ENCODE measurements at regions not wholly inside any gene's neighbourhood (a gene's known extent, or its start where the extent isn't known, plus 50 kb on each side); places are given as distances from the start of the nearest gene placed in this dataset.

DNA sequence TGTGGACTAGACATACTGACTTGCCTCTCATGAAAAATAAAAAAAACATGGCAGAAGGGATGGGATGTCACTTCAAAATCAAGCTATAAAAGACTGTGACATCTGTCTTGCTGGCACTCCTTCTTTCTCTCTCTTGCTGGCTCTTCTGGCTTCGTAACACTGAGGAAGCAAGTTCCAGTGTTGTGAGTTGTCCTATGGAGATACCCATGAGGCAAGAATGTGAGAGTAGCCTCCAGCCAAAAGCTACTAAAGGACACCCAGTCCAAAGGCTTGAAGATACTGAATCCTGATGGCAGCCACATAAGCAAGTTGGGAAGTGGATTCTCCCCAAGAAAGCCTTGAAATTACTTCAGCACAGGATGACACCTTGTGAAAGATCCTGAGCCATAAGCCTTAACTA is 376.1 kb upstream of the TMEFF2 start:
- no peak overlapping the region for H3K4me3 Mint-ChIP-seq
- POLR2A ChIA-PET, result no interaction called here
- ATAC-seq (no peak), DNase-seq (ENCODE audit: low spot score) (no peak)
- H3K9me3 Mint-ChIP-seq, result peaks cover 4% of the 10 kb centered on the region; the same call in 1 of the 2 replicates
- no peak for TF ChIP-seq TEAD1 (CRISPR knock-in tag; IDR thresholded peaks at IDR 0.05)
- TF ChIP-seq CREB1 (CRISPR knock-in tag; IDR thresholded peaks at IDR 0.05), result no peak
- TF ChIP-seq ZNF317 (CRISPR knock-in tag; IDR thresholded peaks at IDR 0.05; ENCODE audit: borderline replicate concordance, low read depth), result no peak
- no peak for TF ChIP-seq ATF3 (CRISPR knock-in tag; conservative IDR thresholded peaks at IDR 0.05)
- no peak for TF ChIP-seq TEAD4 (CRISPR knock-in tag; IDR thresholded peaks at IDR 0.05)
- no peak overlapping the region for H3K27ac Mint-ChIP-seq
- CTCF ChIA-PET, result no interaction called here
- H3K4me1 Mint-ChIP-seq, result no peaks in the 10 kb centered on the region
- no peaks in the 10 kb centered on the region for H3K27me3 Mint-ChIP-seq (ENCODE audit: low read depth)
- H3K36me3 Mint-ChIP-seq, result no peaks in the 10 kb centered on the region

DNA sequence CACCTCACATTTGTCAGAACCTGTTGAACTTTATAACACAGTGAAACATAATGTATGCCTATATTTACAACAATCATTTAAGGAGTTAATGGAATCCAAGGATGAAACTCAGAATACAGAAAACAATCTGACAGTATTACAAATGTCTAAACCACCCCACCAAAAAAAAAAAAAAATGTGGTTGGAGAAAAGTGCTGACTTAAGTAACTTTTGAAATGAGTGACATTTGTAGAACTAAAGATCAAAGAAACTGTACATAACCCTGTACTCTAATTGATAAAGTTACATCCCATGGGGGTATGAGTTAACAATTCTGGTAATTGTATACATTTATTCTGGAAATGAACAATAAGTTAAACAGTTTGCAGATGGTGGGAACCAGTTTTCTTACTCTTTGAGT is 372.1 kb upstream of the TMEFF2 start:
- TF ChIP-seq ZNF317 (CRISPR knock-in tag; IDR thresholded peaks at IDR 0.05; ENCODE audit: borderline replicate concordance, low read depth), result no peak
- no peak for TF ChIP-seq NR2C2 (CRISPR knock-in tag; IDR thresholded peaks at IDR 0.05)
- DNase-seq (ENCODE audit: low spot score) (no peak), ATAC-seq (no peak)
- Mint-ChIP-seq H3K27ac (no peak overlapping the region), H3K9me3 (peaks cover 6% of the 10 kb centered on the region; the same call in 1 of the 2 replicates), H3K4me1 (no peaks in the 10 kb centered on the region), H3K4me3 (no peak overlapping the region), H3K36me3 (no peaks in the 10 kb centered on the region), H3K27me3 (ENCODE audit: low read depth) (no peaks in the 10 kb centered on the region)
- POLR2A ChIA-PET, result no interaction called here
- CTCF ChIA-PET, result no interaction called here

DNA sequence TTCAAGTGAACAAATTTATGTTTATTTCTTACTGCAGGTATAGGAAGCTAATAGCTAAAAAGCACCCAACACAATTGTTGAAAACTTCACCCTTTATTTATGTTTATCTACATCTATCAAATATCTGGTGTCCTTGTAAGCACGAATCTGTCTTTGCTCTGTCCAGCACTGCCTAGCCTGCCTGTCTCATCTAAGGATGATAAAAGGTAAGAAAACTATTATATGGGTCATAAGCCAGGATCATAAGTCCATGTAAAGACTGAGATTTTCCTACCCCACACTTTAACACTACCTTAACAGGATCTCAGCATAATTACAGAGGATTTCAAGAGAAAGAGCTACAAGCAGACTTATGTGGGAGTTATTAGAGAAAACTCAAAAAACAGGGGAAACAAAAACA is 365.6 kb upstream of the TMEFF2 start:
- peaks cover 6% of the 10 kb centered on the region; the same call in 1 of the 2 replicates for H3K9me3 Mint-ChIP-seq
- TF ChIP-seq, protein P1, sequence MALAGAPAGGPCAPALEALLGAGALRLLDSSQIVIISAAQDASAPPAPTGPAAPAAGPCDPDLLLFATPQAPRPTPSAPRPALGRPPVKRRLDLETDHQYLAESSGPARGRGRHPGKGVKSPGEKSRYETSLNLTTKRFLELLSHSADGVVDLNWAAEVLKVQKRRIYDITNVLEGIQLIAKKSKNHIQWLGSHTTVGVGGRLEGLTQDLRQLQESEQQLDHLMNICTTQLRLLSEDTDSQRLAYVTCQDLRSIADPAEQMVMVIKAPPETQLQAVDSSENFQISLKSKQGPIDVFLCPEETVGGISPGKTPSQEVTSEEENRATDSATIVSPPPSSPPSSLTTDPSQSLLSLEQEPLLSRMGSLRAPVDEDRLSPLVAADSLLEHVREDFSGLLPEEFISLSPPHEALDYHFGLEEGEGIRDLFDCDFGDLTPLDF (CRISPR knock-in tag; IDR thresholded peaks at IDR 0.05), result no peak
- TF ChIP-seq, protein P2, sequence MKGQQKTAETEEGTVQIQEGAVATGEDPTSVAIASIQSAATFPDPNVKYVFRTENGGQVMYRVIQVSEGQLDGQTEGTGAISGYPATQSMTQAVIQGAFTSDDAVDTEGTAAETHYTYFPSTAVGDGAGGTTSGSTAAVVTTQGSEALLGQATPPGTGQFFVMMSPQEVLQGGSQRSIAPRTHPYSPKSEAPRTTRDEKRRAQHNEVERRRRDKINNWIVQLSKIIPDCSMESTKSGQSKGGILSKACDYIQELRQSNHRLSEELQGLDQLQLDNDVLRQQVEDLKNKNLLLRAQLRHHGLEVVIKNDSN (CRISPR knock-in tag; IDR thresholded peaks at IDR 0.05), result no peak
- TF ChIP-seq OVOL2 (CRISPR knock-in tag; IDR thresholded peaks at IDR 0.05; ENCODE audit: borderline replicate concordance), result no peak
- TF ChIP-seq ZNF263 (CRISPR knock-in tag; IDR thresholded peaks at IDR 0.05; ENCODE audit: low read depth), result no peak
- TF ChIP-seq NFE2L1 (CRISPR knock-in tag; IDR thresholded peaks at IDR 0.05), result no peak
- TF ChIP-seq GABPB1 (CRISPR knock-in tag; IDR thresholded peaks at IDR 0.05), result no peak
- DNase-seq (ENCODE audit: low spot score) (no peak), ATAC-seq (no peak)
- H3K36me3 Mint-ChIP-seq, result no peaks in the 10 kb centered on the region
- no peaks in the 10 kb centered on the region for H3K4me1 Mint-ChIP-seq
- POLR2A ChIA-PET, result no interaction called here
- H3K27me3 Mint-ChIP-seq (ENCODE audit: low read depth), result no peaks in the 10 kb centered on the region
- CTCF ChIA-PET, result no interaction called here
- H3K27ac Mint-ChIP-seq, result no peak overlapping the region
- H3K4me3 Mint-ChIP-seq, result no peak overlapping the region

GRCh38 chr2:192559587-192559986 is 364.9 kb upstream of the TMEFF2 start:
- H3K27me3 Mint-ChIP-seq (ENCODE audit: low read depth), result no peaks in the 10 kb centered on the region
- ChIA-PET CTCF (no interaction called here), POLR2A (no interaction called here)
- peak; percentile 30; the same call in 1 of the 2 replicates for ATAC-seq
- H3K36me3 Mint-ChIP-seq, result no peaks in the 10 kb centered on the region
- H3K4me3 Mint-ChIP-seq, result no peak overlapping the region
- H3K9me3 Mint-ChIP-seq, result peaks cover 6% of the 10 kb centered on the region; the same call in 1 of the 2 replicates
- DNase-seq (ENCODE audit: low spot score), result no peak
- no peaks in the 10 kb centered on the region for H3K4me1 Mint-ChIP-seq
- no peak overlapping the region for H3K27ac Mint-ChIP-seq
- TF ChIP-seq ZNF263 (CRISPR knock-in tag; IDR thresholded peaks at IDR 0.05; ENCODE audit: low read depth) (no peak), TP53 (CRISPR knock-in tag; IDR thresholded peaks at IDR 0.05) (no peak), HMGXB4 (CRISPR knock-in tag; IDR thresholded peaks at IDR 0.05) (no peak), ZNF423 (CRISPR knock-in tag; IDR thresholded peaks at IDR 0.05) (no peak), FOXP4 (CRISPR knock-in tag; IDR thresholded peaks at IDR 0.05) (no peak), JAZF1 (CRISPR knock-in tag; IDR thresholded peaks at IDR 0.05) (no peak), ZNF232 (CRISPR knock-in tag; IDR thresholded peaks at IDR 0.05) (no peak), RORB (CRISPR knock-in tag; IDR thresholded peaks at IDR 0.05) (no peak), GTF2I (CRISPR knock-in tag; conservative IDR thresholded peaks at IDR 0.05) (no peak), AFF4 (CRISPR knock-in tag; IDR thresholded peaks at IDR 0.05; ENCODE audit: borderline replicate concordance) (no peak), CBFB (CRISPR knock-in tag; IDR thresholded peaks at IDR 0.05; ENCODE audit: low read depth) (no peak)

All from WTC11 (cell line).